Trophoblast cell (in vitro differentiated cells and primary cell): ENCODE measurements at regions not wholly inside any gene's neighbourhood (a gene's known extent, or its start where the extent isn't known, plus 50 kb on each side); places are given as distances from the start of the nearest gene placed in this dataset.

ENCODE experiments used
- DNase-seq, 2 donors: peaks; one replicate each; pipeline ENCODE4 v3.0.0-alpha.2; 2016
- H2AFZ ChIP-seq: 2 replicates; pipeline ENCODE4 v1.6.1; 2013; ENCODE audit warnings: low read length, moderate library complexity, mild to moderate bottlenecking; ENCODE audit not compliant: insufficient read depth, poor library complexity
- H2AK5ac ChIP-seq: 2 replicates; pipeline ENCODE4 v1.6.1; 2013; ENCODE audit warnings: mild to moderate bottlenecking, low read length
- H2BK120ac ChIP-seq: 2 replicates; pipeline ENCODE4 v1.6.1; 2013; ENCODE audit warnings: low read length, mild to moderate bottlenecking, moderate library complexity; ENCODE audit not compliant: insufficient read depth, poor library complexity
- H2BK12ac ChIP-seq: 2 replicates; pipeline ENCODE4 v1.6.1; 2013; ENCODE audit warnings: mild to moderate bottlenecking, low read length, moderate library complexity
- H2BK5ac ChIP-seq: 2 replicates; pipeline ENCODE4 v1.6.1; 2013; ENCODE audit warnings: low read length, low read depth, moderate library complexity, mild to moderate bottlenecking; ENCODE audit not compliant: poor library complexity
- H3K14ac ChIP-seq: 2 replicates; pipeline ENCODE4 v1.6.1; 2013; ENCODE audit warnings: mild to moderate bottlenecking, low read length
- H3K18ac ChIP-seq: 2 replicates; pipeline ENCODE4 v1.6.1; 2013; ENCODE audit warnings: mild to moderate bottlenecking, low read length
- H3K23ac ChIP-seq: 2 replicates; pipeline ENCODE4 v1.6.1; 2013; ENCODE audit warnings: low read length
- H3K27ac ChIP-seq: 2 replicates; pipeline ENCODE4 v1.5.1; 2013; ENCODE audit warnings: low read depth, mild to moderate bottlenecking, inconsistent platforms, low read length, moderate library complexity
- H3K27me3 ChIP-seq: 2 replicates; pipeline ENCODE4 v1.6.1; 2013; ENCODE audit warnings: inconsistent platforms, mild to moderate bottlenecking, low read length, moderate library complexity; ENCODE audit not compliant: insufficient read depth
- H3K36me3 ChIP-seq, 2 experiments: 1 replicate in 1 of 2; 2 replicates in 1 of 2; pipeline ENCODE4 v1.6.1; 2013; ENCODE audit warnings: low read length in 2 of 2, mild to moderate bottlenecking in 2 of 2, moderate library complexity in 1 of 2; ENCODE audit not compliant: insufficient read depth in 2 of 2, control insufficient read depth in 1 of 2
- H3K4ac ChIP-seq: 2 replicates; pipeline ENCODE4 v1.6.1; 2013; ENCODE audit warnings: low read depth, mild to moderate bottlenecking, low read length, moderate library complexity
- H3K4me1 ChIP-seq, 2 experiments: 1 replicate in 1 of 2; 2 replicates in 1 of 2; pipeline ENCODE4 v1.6.1; 2013; ENCODE audit warnings: low read length in 2 of 2, mild to moderate bottlenecking in 2 of 2, moderate library complexity in 1 of 2; ENCODE audit not compliant: insufficient read depth in 2 of 2, control insufficient read depth in 1 of 2
- H3K4me2 ChIP-seq: 2 replicates; pipeline ENCODE4 v1.6.1; 2013; ENCODE audit warnings: inconsistent platforms, mild to moderate bottlenecking, low read length, moderate library complexity
- H3K4me3 ChIP-seq: 2 replicates; pipeline ENCODE4 v1.5.1; 2013; ENCODE audit warnings: mild to moderate bottlenecking, low read depth, low read length, inconsistent platforms
- H3K79me1 ChIP-seq: one replicate; pipeline ENCODE4 v1.6.1; 2013; ENCODE audit warnings: low read length
- H3K79me2 ChIP-seq: 2 replicates; pipeline ENCODE4 v1.6.1; 2013; ENCODE audit warnings: low read length, mild to moderate bottlenecking; ENCODE audit not compliant: control insufficient read depth, insufficient read depth, poor library complexity
- H3K9ac ChIP-seq: 2 replicates; pipeline ENCODE4 v1.6.1; 2013; ENCODE audit warnings: mild to moderate bottlenecking, low read length
- H3K9me3 ChIP-seq: 2 replicates; pipeline ENCODE4 v1.6.1; 2013; ENCODE audit warnings: low read depth, mild to moderate bottlenecking, control low read depth, inconsistent platforms, low read length; ENCODE audit not compliant: insufficient read depth
- H4K12ac ChIP-seq: 2 replicates; pipeline ENCODE4 v1.6.1; 2013; ENCODE audit warnings: low read depth, mild to moderate bottlenecking, low read length, moderate library complexity
- H4K8ac ChIP-seq: 2 replicates; pipeline ENCODE4 v1.6.1; 2013; ENCODE audit warnings: low read depth, mild to moderate bottlenecking, low read length, moderate library complexity
- H4K91ac ChIP-seq: one replicate; pipeline ENCODE4 v1.6.1; 2013; ENCODE audit warnings: low read depth, mild to moderate bottlenecking, low read length, moderate library complexity
- WGBS: extraction: QIAGEN DNeasy Blood & Tissue Kit; methylation state at CpG from one replicate; pipeline ENCODE4 v1.1.7; 2013; ENCODE audit warnings: missing lambda C conversion rate; ENCODE audit not compliant: insufficient read length, insufficient coverage; ENCODE audit errors: extremely low coverage; 5-methylcytosine and 5-hydroxymethylcytosine counted together

GRCh38 chr22:49163960-49164690 is 663.5 kb downstream of the BRD1 start:
- Histone ChIP-seq H3K27me3 (no peaks in the 10 kb centered on the region), H4K8ac (no peak overlapping the region), H3K79me2 (no peaks in the 10 kb centered on the region), H2BK12ac (no peak overlapping the region), H3K27ac (no peak overlapping the region), H3K18ac (no peak overlapping the region), H4K91ac (no peak overlapping the region), H3K79me1 (no peaks in the 10 kb centered on the region), H2BK120ac (no peak overlapping the region), H3K4me1 (no peaks in the 10 kb centered on the region), H3K23ac (no peak overlapping the region), H3K9me3 (peaks cover 3% of the 10 kb centered on the region), H2AK5ac (no peak overlapping the region), H3K9ac (no peak overlapping the region), H3K4me3 (no peak overlapping the region), H3K36me3 (no peaks in the 10 kb centered on the region), H2AFZ (no peak overlapping the region), H3K4ac (no peak overlapping the region), H3K4me2 (no peak overlapping the region), H4K12ac (no peak overlapping the region), H3K14ac (no peak overlapping the region), H2BK5ac (no peak overlapping the region)
- no peak for DNase-seq
- WGBS = no CpG with 5 or more reads among the region's 25 CpGs

DNA sequence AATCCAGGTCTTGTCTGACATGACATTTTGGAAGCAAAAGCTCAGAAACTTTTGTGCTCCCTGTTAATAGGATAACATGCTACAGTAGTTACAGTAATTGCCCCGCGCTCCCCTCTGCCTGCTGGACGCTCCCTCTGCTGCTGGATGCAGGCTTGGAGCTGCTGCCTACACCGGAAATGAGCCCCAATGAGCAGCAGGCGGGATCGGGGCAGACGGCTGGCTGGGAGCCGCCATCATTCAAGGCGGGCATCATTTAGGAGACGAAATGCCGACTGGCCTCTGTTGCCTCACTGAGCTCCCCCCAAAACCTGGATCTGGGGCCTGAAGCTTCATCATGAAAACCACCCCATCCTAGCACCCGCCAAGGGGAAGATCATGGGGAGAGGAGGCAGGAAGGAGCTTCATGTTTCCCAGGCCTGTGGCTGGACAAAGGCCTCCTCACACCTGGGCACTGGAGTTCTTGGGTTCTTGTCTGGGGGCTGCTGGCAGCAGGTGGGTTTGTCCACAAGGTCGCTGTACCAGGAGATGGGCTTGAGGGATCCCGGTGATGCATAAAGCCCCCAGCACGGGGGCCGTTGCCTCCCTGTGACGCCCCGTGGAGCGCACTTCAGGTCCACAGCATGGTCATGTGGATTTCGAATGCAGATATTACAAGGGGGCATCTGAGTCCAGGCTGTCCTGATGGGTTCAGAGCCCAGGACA is 664.3 kb downstream of the BRD1 start:
- Histone ChIP-seq H3K18ac (no peak overlapping the region), H3K27me3 (no peaks in the 10 kb centered on the region), H2AFZ (no peak overlapping the region), H3K9me3 (peaks cover 3% of the 10 kb centered on the region), H2BK5ac (no peak overlapping the region), H4K12ac (no peak overlapping the region), H4K91ac (no peak overlapping the region), H4K8ac (no peak overlapping the region), H3K79me2 (no peaks in the 10 kb centered on the region), H3K9ac (no peak overlapping the region), H3K4me3 (no peak overlapping the region), H2BK12ac (no peak overlapping the region), H3K4me1 (no peaks in the 10 kb centered on the region), H3K27ac (no peak overlapping the region), H3K79me1 (no peaks in the 10 kb centered on the region), H2BK120ac (no peak overlapping the region), H3K4ac (no peak overlapping the region), H3K36me3 (no peaks in the 10 kb centered on the region), H2AK5ac (no peak overlapping the region), H3K4me2 (no peak overlapping the region), H3K23ac (no peak overlapping the region), H3K14ac (no peak overlapping the region)
- WGBS = no CpG with 5 or more reads among the region's 20 CpGs
- DNase-seq = no peak

GRCh38 chr22:49162841-49163240 is 664.8 kb downstream of the BRD1 start:
- Histone ChIP-seq H3K79me1 (no peaks in the 10 kb centered on the region), H3K27me3 (no peaks in the 10 kb centered on the region), H2AFZ (no peak overlapping the region), H3K23ac (no peak overlapping the region), H3K14ac (no peak overlapping the region), H3K9ac (no peak overlapping the region), H2BK120ac (no peak overlapping the region), H3K79me2 (no peaks in the 10 kb centered on the region), H3K4me1 (no peaks in the 10 kb centered on the region), H3K18ac (no peak overlapping the region), H2BK12ac (no peak overlapping the region), H2AK5ac (no peak overlapping the region), H3K4me2 (no peak overlapping the region), H3K36me3 (no peaks in the 10 kb centered on the region), H3K4me3 (no peak overlapping the region), H4K91ac (no peak overlapping the region), H3K27ac (no peak overlapping the region), H4K12ac (no peak overlapping the region), H3K9me3 (peaks cover 3% of the 10 kb centered on the region), H4K8ac (no peak overlapping the region), H3K4ac (no peak overlapping the region), H2BK5ac (no peak overlapping the region)
- no peak for DNase-seq
- no CpG with 5 or more reads among the region's 16 CpGs for WGBS

DNA sequence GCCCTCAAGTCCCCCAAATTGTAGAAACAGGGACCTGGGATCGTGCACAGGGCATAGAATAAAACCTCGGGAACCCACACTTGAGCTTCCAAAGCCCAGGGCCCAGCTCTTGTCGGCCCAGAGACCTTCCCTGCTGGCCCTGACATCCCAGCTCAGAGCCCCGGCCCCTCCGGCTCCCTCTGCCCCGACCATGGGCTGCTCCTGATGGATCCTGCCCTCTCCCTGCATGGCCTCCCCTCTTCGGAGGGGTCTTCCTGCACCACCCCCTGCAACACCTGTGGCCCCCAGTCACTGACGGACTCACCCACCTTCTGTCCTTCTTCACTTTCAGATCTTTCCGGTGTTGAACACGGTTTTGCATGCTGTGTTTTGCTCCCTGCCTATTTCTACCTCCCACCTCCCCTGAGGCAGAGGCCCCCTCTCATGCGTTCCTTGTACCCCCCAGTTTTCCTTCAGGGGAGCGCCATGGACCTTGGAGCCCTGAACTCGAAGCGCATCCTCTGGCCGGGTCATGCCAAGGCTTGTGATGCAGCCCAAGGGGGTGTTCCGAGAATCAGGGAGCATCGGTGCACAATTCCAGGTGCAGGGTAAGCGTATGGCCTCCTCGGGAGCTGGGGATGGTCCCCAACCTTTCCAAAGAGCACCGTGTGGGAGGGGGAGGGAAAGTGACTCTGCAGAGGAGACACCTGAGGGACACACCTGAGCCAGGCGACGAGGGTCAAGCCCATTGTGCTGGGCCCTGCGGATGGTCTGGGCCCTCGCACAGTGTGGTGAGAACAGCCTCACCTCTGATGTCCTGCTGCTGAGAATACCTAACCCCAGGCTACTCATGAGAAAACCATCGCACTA is 666.4 kb downstream of the BRD1 start:
- Histone ChIP-seq H4K8ac (no peak overlapping the region), H2BK12ac (no peak overlapping the region), H4K91ac (no peak overlapping the region), H2BK120ac (no peak overlapping the region), H3K79me2 (no peaks in the 10 kb centered on the region), H3K14ac (no peak overlapping the region), H3K9ac (no peak overlapping the region), H3K79me1 (no peaks in the 10 kb centered on the region), H3K9me3 (peaks cover 3% of the 10 kb centered on the region), H3K27ac (no peak overlapping the region), H3K4me1 (no peaks in the 10 kb centered on the region), H4K12ac (no peak overlapping the region), H3K36me3 (no peaks in the 10 kb centered on the region), H3K4ac (no peak overlapping the region), H3K4me3 (no peak overlapping the region), H2BK5ac (no peak overlapping the region), H2AFZ (no peak overlapping the region), H2AK5ac (no peak overlapping the region), H3K27me3 (no peaks in the 10 kb centered on the region), H3K4me2 (no peak overlapping the region), H3K18ac (no peak overlapping the region), H3K23ac (no peak overlapping the region)
- DNase-seq = no peak
- WGBS = no CpG with 5 or more reads among the region's 25 CpGs
